ENCODE measurements at regions not wholly inside any gene's neighbourhood (a gene's known extent, or its start where the extent isn't known, plus 50 kb on each side); places are given as distances from the start of the nearest gene placed in this dataset.
"Not testable (repeated sequence)": the region's sequence is repeated elsewhere in the genome, so short reads cannot be mapped to it uniquely, and the experiment has no call there.

DNA sequence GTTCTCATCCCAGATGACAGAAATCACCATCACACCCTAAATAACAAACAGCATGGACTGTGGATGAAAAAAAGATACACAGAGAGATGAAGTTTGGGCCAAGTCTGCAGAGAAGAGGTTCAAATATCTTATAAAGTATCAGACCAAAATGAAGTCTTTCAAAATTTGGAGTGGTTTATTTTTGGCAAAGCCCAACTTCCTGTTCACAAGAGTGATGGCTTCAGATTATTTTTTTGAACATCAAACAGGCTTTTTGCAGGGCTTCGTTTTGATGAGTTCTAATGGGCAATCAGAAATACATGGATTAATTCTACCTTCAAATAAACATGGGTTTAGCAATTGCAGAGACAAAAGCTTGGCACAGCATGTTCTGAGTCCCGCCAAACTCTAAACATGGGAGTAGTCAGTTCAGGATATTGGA is 378.2 kb upstream of the RPS23 start:
- Mint-ChIP-seq H3K9me3 (ENCODE audit: low read depth) (no peaks in the 10 kb centered on the region), H3K4me1 (ENCODE audit: low read depth) (no peaks in the 10 kb centered on the region), H3K27me3 (peaks cover 2% of the 10 kb centered on the region), H3K27ac (no peak overlapping the region), H3K36me3 (no peaks in the 10 kb centered on the region), H3K4me3 (no peak overlapping the region)

DNA sequence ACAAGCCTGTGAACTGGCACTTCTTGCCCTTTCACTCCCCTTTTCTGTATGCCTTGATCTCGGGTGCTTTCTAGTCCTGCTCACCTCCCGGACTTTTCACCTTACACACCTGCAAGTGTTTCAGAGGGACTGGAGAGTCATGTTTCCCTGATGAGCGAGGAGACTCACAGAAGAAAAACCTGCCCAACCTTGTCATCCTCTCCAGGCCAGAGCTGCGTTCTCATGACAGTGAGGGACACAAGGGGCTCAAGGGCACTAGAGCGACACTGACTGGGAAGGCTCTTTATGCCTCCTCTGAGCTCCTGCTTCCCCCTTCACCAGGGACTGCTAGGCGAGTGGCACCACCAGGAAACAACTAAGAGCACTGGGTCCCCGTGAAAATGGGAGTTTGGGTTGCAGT is 376.9 kb upstream of the RPS23 start:
- Mint-ChIP-seq H3K36me3 (no peaks in the 10 kb centered on the region), H3K4me1 (ENCODE audit: low read depth) (no peaks in the 10 kb centered on the region), H3K9me3 (ENCODE audit: low read depth) (no peaks in the 10 kb centered on the region), H3K4me3 (no peak overlapping the region), H3K27me3 (peaks cover 2% of the 10 kb centered on the region), H3K27ac (no peak overlapping the region)

DNA sequence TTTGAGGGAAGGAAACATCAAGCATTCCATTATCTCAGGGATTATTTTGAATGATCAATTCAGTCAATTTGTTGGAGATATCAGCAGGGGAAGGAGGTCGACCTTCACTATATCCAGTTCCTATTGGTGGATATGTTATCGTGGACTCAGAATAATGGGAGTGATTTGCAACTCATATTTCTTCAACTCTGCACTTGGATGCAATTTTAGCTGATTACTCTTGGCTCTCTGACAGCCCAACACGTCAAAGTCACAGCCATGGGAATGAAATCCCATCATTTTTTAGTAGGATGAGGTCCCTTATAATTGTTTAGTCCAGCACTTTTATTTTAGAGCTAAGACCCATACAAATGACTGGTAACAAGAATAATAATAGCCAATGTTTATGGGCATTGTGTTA is 371.8 kb upstream of the RPS23 start:
- Mint-ChIP-seq H3K4me1 (ENCODE audit: low read depth) (no peaks in the 10 kb centered on the region), H3K9me3 (ENCODE audit: low read depth) (no peaks in the 10 kb centered on the region), H3K36me3 (no peaks in the 10 kb centered on the region), H3K27me3 (peaks cover 4% of the 10 kb centered on the region), H3K4me3 (no peak overlapping the region), H3K27ac (no peak overlapping the region)

DNA sequence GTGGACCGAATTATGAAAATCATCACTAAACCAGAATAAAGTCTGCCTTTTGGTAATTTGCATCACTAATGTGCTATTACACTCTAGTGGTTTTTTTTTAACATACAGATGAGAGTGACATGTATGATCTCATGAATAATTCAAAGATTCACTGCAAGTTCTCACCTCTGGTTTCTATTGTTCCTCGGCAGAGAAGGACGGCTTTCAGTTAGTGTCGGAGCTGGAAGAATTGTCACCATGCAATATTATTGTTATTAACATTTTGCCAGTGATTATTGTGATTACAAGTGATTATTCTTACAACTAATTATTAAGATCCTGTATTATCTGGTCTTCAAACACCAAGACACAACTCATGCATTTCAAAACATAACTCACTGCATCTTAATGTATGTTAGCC is 366.6 kb upstream of the RPS23 start:
- Mint-ChIP-seq H3K4me1 (ENCODE audit: low read depth) (no peaks in the 10 kb centered on the region), H3K36me3 (no peaks in the 10 kb centered on the region), H3K9me3 (ENCODE audit: low read depth) (no peaks in the 10 kb centered on the region), H3K27ac (no peak overlapping the region), H3K4me3 (no peak overlapping the region), H3K27me3 (peaks cover 2% of the 10 kb centered on the region)

DNA sequence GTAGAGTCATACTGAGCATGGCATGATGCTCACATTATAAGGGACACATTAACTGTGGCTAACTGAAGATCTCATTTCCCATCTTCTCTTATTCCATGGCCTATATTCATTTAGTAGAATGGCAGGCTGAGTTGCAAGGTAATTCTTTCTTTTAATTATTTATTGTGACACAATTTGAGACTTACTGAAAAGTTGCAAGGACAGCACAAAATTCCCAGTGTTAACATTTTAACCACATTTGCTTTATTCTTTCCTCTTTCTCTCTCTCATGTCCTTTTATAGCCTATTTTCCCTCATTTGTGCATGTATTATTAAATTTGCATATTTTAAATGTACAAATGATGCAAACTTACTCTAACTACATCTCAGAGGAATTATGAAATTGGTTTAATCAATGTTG is 366.1 kb upstream of the RPS23 start:
- Mint-ChIP-seq H3K9me3 (ENCODE audit: low read depth) (no peaks in the 10 kb centered on the region), H3K36me3 (no peaks in the 10 kb centered on the region), H3K4me1 (ENCODE audit: low read depth) (no peaks in the 10 kb centered on the region), H3K27ac (no peak overlapping the region), H3K4me3 (no peak overlapping the region), H3K27me3 (peaks cover 2% of the 10 kb centered on the region)

DNA sequence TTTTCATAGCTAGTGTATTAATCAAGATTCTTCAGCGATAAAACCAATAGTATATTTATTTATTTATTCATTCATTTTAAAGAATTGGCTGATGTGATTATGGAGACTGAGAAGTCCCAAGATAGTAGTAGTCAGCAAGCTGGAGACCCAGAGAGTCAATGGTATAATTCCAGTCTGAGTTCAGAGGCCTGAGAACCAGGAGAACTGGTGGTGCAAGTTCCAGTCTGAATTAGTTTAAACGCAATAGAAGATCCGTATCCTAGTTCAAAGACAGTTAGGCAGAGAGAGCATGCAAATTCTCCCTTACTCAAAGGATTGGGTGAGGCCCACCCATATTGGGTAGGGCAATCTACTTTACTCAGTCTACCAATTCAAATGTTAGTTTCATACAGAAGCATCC is 364.2 kb upstream of the RPS23 start:
- no peaks in the 10 kb centered on the region for H3K4me1 Mint-ChIP-seq (ENCODE audit: low read depth)
- no peak overlapping the region for H3K27ac Mint-ChIP-seq
- no peaks in the 10 kb centered on the region for H3K9me3 Mint-ChIP-seq (ENCODE audit: low read depth)
- peaks cover 2% of the 10 kb centered on the region for H3K27me3 Mint-ChIP-seq
- no peak overlapping the region for H3K4me3 Mint-ChIP-seq
- no peaks in the 10 kb centered on the region for H3K36me3 Mint-ChIP-seq

DNA sequence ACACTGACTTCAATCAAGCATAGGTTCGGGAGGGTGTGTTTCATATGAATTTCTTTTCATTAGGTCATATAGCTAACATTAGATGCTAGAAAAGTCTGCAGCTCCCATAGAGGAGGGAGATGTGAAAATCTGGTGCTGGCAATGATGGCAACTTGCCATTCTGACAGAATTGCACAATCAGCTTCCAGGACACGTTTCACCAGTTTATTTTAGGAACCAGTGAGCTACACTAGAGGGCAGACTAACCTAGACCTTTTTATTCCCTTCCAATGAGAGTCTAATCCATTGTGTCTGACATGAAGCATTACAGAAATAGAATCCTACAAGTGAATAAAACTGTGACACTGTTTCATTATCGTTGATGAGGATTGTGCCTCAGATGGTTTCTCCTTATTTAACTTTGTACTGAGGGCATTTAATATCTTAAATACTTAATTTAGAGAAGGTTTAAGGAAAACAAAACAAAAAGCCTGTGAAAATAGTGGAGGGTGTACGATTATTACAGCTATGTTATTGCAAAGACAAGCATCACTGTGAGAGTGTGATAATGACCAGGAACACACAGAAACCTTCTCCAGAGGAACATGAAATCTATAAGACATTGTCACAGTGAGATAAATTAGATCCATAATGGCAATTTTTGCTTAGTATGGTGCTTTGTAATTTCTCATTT is 363.3 kb upstream of the RPS23 start:
- no peaks in the 10 kb centered on the region for H3K27me3 Mint-ChIP-seq
- H3K9me3 Mint-ChIP-seq (ENCODE audit: low read depth) = no peaks in the 10 kb centered on the region
- no peaks in the 10 kb centered on the region for H3K4me1 Mint-ChIP-seq (ENCODE audit: low read depth)
- no peak overlapping the region for H3K27ac Mint-ChIP-seq
- H3K36me3 Mint-ChIP-seq = no peaks in the 10 kb centered on the region
- no peak overlapping the region for H3K4me3 Mint-ChIP-seq

DNA sequence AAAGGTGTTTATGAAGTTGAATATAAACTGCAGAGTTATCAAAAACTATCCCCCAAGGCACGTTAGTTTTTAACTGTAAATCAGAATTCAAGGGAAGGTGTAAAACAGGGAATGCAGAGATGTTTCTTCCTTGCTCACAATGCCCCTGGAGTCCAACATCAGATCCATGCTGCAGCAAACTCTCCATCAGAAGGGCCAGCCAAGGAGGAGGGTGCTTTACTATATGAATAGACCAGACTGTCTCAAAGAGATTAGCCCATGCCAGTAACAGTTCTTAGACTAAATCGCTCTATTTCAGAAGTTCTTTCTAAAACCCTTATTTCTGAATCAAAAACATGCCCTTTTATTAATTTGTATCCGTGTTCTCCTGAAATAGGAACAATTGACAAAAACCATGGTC is 362.8 kb upstream of the RPS23 start:
- H3K9me3 Mint-ChIP-seq (ENCODE audit: low read depth) = no peaks in the 10 kb centered on the region
- no peaks in the 10 kb centered on the region for H3K4me1 Mint-ChIP-seq (ENCODE audit: low read depth)
- no peaks in the 10 kb centered on the region for H3K36me3 Mint-ChIP-seq
- H3K27ac Mint-ChIP-seq = no peak overlapping the region
- H3K4me3 Mint-ChIP-seq = no peak overlapping the region
- no peaks in the 10 kb centered on the region for H3K27me3 Mint-ChIP-seq

DNA sequence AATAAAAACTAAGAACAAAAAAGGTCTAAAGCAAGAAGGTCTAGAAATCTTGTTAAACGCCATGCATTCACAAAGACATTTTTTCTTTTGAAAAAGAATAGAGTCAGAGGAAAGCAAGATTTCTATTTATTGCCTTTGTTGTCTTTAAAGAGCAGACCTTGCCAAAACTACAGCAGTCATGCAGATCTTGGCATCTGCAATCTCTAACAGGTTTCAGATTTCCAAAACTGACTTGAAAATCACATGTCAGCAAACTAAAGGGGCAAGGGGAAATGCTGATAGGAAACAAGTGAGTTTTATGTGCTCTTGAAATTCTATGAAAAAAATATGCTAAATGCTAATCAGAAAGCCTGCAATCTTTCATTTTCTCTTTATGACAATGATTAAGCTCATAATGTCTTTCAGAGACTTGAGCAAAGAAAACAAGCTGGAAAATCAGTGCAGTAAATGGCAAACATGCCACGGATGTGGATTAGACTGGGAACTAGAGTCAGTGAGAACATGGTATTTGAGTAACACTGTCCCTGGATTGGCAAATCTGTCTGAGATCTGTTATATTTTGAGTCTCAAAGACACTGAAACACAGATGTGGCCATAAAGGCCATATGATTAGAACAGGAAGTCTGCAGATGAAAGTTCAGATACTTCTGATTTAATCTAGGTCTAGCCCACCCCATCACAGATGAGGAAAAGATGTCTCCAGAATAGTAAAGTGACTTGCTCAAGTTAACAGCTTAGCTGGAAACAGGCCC is 361.4 kb upstream of the RPS23 start:
- H3K27ac Mint-ChIP-seq = no peak overlapping the region
- no peaks in the 10 kb centered on the region for H3K4me1 Mint-ChIP-seq (ENCODE audit: low read depth)
- H3K9me3 Mint-ChIP-seq (ENCODE audit: low read depth) = no peaks in the 10 kb centered on the region
- H3K27me3 Mint-ChIP-seq = no peaks in the 10 kb centered on the region
- no peak overlapping the region for H3K4me3 Mint-ChIP-seq
- no peaks in the 10 kb centered on the region for H3K36me3 Mint-ChIP-seq

DNA sequence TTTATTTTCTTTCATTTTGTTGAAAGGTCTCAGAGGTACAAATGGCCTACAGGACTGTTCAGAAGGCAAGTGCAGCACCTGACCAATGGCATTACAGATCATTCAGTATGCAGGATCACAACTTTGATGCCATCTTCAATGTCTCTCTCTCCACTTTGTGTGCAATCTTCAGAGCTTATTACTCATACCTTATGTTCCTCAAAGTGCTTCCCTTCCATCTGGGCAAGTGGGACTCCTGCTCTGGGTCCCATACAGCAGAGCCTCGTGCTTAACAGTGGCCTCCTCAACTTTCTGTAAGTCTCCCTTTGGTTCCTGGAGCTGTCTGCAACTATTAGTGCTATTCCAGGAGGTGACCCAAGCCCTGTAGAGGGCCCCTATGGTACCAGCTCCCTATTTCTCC is 358.4 kb upstream of the RPS23 start:
- no peaks in the 10 kb centered on the region for H3K36me3 Mint-ChIP-seq
- H3K4me3 Mint-ChIP-seq = no peak overlapping the region
- no peaks in the 10 kb centered on the region for H3K9me3 Mint-ChIP-seq (ENCODE audit: low read depth)
- no peaks in the 10 kb centered on the region for H3K27me3 Mint-ChIP-seq
- H3K4me1 Mint-ChIP-seq (ENCODE audit: low read depth) = no peaks in the 10 kb centered on the region
- H3K27ac Mint-ChIP-seq = no peak overlapping the region

DNA sequence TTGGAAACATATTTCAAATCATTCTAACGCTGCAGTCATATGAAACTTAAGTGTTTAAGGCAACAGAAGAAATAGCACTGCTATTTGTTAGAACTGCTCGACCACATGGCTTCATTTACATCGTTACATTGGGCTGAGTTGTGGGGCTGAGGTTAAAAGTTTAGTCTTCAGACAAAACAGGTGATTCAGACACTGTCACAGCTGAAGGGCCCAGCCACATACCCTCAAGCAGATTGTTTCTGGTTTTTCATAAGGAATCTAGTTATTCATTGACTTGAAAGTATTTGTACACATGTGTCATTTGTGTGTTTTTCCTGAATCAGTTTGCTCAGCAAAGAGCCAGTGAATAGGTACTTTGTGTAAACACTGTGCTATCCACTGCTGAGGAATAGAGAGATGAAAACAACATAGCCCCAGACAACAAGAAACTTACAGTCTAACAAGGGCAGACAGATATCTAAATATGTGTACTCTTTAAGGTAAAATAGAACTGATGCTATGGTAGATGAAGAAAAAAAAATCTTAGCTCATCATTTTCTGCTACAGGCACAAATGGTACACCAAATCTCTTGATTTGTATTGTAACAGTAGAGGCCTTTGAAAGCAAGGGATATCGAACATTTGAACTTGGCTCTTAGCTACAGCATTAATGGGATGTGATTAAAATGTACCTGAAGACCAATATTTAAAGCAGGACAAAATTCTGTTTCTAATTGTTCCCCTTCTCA is 357.6 kb upstream of the RPS23 start:
- H3K27ac Mint-ChIP-seq = no peak overlapping the region
- no peaks in the 10 kb centered on the region for H3K36me3 Mint-ChIP-seq
- no peaks in the 10 kb centered on the region for H3K4me1 Mint-ChIP-seq (ENCODE audit: low read depth)
- no peaks in the 10 kb centered on the region for H3K27me3 Mint-ChIP-seq
- no peak overlapping the region for H3K4me3 Mint-ChIP-seq
- no peaks in the 10 kb centered on the region for H3K9me3 Mint-ChIP-seq (ENCODE audit: low read depth)

DNA sequence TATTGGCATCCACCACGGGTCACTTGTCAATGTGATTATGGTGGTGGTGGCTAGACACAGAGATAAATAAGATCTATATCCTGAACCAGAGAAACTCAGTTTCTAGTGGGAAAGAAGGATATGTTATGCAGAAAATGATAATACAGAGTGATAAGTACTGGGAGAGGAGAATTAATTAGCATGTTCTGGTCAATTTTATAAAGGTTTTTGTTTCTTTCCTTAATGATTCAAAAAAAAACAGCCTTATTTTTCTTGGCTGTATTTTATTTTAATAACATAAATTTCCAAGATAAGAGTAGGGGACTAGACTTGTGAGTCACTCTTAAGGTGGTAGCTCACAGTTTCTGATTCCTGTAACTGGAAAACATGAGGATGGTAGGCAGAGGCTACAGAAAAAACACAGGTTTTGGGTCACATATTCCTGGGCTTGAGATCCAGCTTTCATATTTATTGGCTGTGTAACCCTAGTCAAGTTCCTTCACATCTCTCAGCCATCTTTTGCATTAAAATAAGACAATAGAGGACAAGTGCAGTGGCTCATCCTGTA is 350.3 kb upstream of the RPS23 start:
- Mint-ChIP-seq H3K4me3 (no peak overlapping the region), H3K4me1 (ENCODE audit: low read depth) (no peaks in the 10 kb centered on the region), H3K9me3 (ENCODE audit: low read depth) (no peaks in the 10 kb centered on the region), H3K27ac (no peak overlapping the region), H3K36me3 (no peaks in the 10 kb centered on the region), H3K27me3 (no peaks in the 10 kb centered on the region)

DNA sequence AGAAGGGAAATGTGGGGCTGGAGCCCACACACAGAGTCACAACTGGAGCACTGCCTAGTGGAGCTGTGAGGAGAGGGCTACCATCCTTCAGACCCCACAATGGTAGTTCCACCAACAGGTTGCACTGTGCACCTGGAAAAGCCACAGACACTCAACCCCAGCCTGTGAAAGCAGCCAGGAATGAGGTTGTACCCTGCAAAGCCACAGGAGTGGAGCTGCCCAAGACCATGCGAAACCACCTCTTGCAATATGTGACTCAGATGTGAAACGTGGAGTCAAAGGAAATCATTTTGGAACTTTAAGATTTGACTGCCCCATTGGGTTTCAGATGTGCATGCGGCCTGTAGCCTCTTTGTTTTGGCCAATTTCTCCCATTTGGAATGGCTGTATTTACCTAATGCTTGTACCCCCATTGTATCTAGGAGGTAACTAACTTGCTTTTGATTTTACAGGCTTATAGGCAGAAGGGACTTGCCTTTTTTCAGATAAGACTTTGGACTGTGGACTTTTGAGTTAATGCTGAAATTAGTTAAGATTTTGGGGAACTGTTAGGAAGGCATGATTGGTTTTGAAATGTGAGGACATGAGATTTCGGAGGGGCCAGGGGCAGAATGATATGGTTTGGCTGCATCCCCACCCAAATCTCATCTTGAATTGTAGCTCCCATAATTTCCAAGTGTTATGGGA is 348.9 kb upstream of the RPS23 start:
- H3K9me3 Mint-ChIP-seq (ENCODE audit: low read depth); H3K36me3 Mint-ChIP-seq; H3K27me3 Mint-ChIP-seq; H3K4me3 Mint-ChIP-seq; H3K27ac Mint-ChIP-seq; H3K4me1 Mint-ChIP-seq (ENCODE audit: low read depth): not testable (repeated sequence)

DNA sequence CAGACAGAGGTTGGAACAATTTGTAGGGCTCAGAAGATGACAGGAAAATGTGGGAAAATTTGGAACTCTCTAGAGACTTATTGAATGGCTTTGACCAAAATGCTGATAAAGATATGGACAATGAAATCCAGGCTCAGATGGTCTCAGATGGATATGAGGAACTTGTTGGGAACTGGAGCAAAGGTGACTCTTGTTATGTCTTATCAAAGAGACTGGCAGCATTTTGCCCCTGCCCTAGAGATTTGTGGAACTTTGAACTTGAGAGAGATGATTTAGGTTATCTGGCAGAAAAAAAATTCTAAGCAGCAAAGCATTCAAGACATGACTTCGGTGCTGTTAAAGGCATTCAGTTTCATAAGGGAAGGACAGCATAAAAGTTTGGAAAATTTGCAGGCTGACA is 347.9 kb upstream of the RPS23 start:
- H3K27me3 Mint-ChIP-seq; H3K4me1 Mint-ChIP-seq (ENCODE audit: low read depth); H3K27ac Mint-ChIP-seq; H3K4me3 Mint-ChIP-seq; H3K36me3 Mint-ChIP-seq; H3K9me3 Mint-ChIP-seq (ENCODE audit: low read depth): not testable (repeated sequence)

DNA sequence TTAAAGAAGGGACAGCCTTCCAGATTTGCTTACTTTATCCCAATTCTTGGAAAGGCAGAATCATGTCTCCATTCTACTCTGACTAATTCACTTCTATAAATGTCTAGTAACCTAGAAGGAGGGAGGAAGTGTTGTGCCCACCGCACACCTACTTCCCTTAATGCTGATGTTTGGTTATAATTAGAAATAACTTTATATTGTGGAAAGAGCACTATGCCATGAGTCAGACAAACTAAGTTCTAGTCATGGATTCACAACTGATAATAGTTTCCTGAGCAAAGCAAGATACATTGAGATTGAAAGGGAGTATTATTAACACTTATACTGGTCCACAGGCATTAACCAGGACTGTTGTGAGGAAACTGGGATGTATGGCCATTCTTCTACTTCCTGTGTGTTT is 345.9 kb upstream of the RPS23 start:
- peaks cover 4% of the 10 kb centered on the region for H3K4me1 Mint-ChIP-seq (ENCODE audit: low read depth)
- H3K9me3 Mint-ChIP-seq (ENCODE audit: low read depth) = no peaks in the 10 kb centered on the region
- no peaks in the 10 kb centered on the region for H3K36me3 Mint-ChIP-seq
- H3K4me3 Mint-ChIP-seq = no peak overlapping the region
- no peak overlapping the region for H3K27ac Mint-ChIP-seq
- H3K27me3 Mint-ChIP-seq = no peaks in the 10 kb centered on the region

All from activated naive CD8-positive, alpha-beta T cell (primary cell).